GM12873 (cell line): ENCODE measurements at regions not wholly inside any gene's neighbourhood (a gene's known extent, or its start where the extent isn't known, plus 50 kb on each side); places are given as distances from the start of the nearest gene placed in this dataset.

Source experiments
- TF ChIP-seq, protein P1 (sequence below): IDR thresholded peaks from 2 replicates; pipeline ENCODE4 v1.5.1; 2012; ENCODE audit warnings: low read depth, mild to moderate bottlenecking, moderate library complexity, low read length, control low read depth; ENCODE audit not compliant: insufficient read depth; ENCODE audit errors: missing control alignments

DNA sequence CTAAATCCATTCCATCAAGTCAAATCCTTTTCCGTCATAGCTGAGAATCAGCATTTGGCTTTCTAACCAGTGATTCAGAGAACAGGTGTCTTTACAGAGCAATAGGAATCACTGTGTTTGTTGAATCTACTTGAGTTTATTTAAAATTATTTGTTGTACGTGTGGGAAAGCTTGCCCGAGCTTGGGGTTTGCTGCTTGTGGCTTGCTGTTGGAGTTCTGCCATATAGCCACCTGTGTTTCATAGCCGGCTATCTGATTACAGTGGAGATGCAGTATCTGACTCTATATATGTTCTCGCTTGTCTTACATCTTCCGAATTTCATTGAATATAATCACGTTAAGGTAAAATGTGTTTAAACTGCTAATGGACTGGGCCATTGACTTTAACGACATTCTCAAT, 274.3 kb upstream of the MKI67 start:
- TF ChIP-seq, protein P1, sequence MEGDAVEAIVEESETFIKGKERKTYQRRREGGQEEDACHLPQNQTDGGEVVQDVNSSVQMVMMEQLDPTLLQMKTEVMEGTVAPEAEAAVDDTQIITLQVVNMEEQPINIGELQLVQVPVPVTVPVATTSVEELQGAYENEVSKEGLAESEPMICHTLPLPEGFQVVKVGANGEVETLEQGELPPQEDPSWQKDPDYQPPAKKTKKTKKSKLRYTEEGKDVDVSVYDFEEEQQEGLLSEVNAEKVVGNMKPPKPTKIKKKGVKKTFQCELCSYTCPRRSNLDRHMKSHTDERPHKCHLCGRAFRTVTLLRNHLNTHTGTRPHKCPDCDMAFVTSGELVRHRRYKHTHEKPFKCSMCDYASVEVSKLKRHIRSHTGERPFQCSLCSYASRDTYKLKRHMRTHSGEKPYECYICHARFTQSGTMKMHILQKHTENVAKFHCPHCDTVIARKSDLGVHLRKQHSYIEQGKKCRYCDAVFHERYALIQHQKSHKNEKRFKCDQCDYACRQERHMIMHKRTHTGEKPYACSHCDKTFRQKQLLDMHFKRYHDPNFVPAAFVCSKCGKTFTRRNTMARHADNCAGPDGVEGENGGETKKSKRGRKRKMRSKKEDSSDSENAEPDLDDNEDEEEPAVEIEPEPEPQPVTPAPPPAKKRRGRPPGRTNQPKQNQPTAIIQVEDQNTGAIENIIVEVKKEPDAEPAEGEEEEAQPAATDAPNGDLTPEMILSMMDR: no peak

DNA sequence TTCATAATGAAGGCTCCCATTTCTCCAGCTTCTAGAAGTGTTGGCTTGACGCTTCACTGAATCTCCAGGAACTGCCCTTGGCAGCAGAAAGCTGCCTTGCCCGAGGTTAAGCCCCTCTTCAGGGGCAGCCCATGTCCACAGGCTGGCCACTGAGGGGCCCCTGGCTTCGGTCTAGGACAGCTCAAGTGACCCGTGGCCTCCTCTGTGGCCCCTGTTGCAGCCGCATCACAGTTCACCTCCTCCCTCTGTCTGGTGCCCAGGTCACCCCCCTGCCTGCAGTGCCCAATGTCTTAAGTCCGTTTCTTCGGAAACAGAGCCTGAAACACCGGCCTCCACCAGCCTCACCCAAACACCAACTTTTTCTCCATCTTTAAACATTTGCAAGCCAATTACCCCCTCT, 279.2 kb upstream of the MKI67 start:
- TF ChIP-seq, protein P1: no peak

DNA sequence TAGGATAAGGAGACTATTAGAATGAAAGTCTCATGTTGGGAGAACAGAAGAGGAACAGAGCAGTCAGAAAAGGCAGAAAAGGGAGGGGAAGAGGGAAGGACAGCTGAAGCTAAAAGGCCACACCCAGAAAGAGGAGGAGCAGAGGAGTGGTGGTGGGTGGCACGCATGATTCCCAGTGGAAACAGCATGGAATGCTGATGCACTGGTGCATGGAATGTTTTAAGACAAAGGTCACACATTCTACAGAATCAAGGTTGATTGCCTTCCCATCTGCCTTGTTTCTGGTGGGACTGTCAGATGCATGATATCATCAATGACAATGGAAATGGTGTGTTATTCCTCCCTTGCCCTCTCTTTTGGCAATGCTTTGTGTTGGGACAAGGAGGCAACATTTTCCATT, 285.4 kb upstream of the MKI67 start:
- TF ChIP-seq, protein P1: no peak

DNA sequence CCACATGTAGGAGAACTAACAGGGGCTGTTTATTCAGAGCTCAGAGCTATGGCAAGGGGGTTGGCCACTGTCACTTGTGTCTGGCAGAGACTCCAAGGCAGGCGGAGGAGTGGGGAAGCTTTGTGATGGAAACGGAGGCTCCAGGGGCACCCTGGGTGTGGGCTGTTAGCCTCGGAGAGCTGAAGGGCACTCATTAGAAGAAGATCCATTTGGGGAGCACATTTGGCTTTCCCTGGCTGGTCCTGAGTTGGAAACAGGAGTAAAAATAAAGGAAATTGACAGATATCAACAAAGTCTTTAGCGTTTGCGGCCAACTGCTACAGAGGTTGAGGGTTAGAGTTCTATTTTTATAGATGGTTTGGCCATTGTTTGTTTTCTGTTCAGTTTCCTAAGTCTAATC, 288.3 kb upstream of the MKI67 start:
- TF ChIP-seq, protein P1: no peak

DNA sequence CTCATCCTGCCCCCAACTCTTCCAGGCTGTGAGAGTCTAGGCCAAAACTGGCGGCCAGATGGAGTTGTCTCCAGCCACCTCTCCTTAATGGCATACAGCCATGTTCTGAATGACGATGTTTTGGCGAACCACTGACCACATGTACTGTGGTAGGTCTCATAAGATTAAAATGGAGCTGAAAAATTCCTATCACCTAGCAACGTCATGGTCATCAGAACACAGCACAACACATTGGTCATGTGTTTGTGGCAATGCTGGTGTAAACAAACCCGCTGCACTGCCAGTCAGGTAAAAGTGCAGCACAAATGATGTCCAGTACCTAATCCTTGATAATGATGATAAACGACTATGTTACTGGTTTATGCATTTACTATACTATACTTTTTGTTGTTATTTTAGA, 290.0 kb upstream of the MKI67 start:
- TF ChIP-seq, protein P1: no peak

DNA sequence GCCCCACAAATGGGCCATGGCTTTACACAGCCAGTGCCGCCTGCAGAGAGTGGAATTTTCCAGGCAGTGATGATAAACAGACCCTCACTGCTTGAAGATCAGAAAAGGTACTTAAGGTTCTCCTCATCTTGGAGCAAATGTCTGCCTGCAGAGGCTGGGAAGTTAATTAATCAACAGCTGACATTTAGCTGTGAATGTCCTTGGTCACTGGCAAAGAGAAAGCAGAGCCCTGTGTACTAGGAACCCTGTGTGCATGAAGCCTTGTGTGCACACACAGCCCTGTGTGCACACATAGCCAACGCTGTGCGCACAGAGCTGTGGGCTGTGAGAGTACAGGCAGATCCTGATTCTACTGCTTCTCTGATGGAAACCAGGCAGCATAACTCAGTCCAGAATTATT, 291.6 kb upstream of the MKI67 start:
- TF ChIP-seq, protein P1: no peak

DNA sequence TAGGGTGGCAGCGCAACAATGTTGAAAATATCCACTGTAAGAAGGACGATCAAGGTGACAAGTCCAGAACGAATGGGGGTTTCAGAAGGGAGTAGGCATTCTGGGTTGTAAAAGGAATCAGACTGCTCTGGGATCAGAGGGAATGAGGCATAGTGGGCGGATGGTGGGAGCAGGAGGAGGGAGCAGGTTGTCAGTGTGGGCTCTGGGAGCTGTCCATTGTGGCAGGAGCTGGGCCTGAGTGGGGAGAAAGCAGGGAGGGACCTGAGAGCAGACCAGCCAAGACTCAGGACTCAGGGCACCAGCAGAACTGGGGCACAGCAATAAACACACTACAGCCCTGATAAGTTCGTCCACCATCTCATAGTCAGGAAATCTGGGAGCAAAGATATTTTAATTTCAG, 292.6 kb upstream of the MKI67 start:
- TF ChIP-seq, protein P1: no peak
